ENCODE measurements at regions not wholly inside any gene's neighbourhood (a gene's known extent, or its start where the extent isn't known, plus 50 kb on each side); places are given as distances from the start of the nearest gene placed in this dataset.
A peak's percentile ranks its signal among the peaks of the same experiment; 100 is the strongest.
"Not testable (repeated sequence)": the region's sequence is repeated elsewhere in the genome, so short reads cannot be mapped to it uniquely, and the experiment has no call there.

DNA sequence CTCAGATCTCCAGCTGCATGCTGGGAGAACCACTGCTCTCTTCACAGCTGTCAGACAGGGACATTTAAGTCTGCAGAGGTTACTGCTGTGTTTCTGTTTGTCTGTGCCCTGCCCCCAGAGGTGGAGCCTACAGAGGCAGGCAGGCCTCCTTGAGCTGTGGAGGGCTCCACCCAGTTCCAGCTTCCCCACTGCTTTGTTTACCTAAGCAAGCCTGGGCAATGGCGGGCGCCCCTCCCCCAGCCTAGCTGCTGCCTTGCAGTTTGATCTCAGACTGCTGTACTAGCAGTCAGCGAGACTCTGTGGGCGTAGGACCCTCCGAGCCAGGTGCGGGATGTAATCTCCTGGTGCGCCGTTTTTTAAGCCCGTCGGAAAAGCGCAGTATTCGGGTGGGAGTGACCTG lies 903.0 kb downstream of the PLOD2 start:
- not testable (repeated sequence) for DNase-seq (ENCODE audit: low read depth, low spot score)

DNA sequence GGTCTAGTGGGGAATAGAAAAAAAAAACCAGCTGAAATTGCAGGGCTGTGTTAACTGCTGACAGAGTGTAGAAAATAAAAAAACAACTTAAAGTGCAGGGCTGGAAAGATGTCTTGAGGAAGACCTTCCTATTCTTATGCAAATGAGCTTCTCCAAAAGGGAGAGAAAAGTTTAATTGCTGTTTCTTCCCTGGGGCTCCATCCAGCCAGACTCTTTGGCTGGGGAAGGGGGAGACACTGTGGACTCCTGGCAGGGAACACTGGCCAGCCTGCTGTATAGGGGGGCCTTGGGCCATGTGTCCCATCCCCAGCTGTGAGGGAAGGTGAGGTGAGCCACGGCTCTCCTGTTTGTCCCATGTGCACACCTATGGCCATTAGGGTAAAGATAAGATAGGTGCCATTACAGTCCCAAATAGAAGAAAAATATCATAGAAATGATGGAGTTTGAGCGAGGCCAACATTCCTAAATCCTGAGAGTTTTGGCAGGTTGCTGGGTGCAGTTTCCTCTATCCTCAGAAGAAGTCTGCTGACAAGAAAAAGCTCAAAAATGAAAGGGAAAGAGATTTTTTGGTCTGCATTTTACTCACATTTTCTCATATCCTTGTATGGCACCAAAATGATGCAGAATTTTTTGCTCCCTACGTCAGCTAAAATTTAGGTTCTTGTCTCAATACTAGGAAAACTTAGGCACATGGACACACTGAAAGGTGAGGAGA lies 901.7 kb downstream of the PLOD2 start:
- DNase-seq (ENCODE audit: low read depth, low spot score): no peak

- DNase-seq (ENCODE audit: low read depth, low spot score): not testable (repeated sequence)
Observed at GRCh38 chr3:145263458-145263857, 897.5 kb downstream of the PLOD2 start.

DNA sequence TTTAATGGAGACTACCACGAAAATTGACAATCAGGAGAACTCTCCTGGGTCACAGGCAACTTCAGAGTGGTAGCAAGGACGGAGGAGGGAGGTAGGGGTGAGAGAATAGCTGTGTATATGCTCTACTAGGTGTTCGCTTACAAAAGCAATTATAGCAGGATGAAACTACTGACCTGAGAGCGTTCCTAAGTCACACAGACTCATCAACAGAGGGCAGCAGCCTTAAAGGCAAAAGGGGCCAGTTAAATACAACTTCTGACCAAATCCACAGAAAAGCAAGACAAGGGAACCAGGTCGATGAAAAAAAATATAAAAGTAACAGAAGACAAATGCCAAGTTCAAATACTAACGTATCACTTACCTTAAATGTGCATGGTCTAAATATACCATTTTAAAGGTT lies 894.6 kb downstream of the PLOD2 start:
- no peak for DNase-seq (ENCODE audit: low read depth, low spot score)

GRCh38 chr3:145269106-145269505 lies 891.9 kb downstream of the PLOD2 start:
- DNase-seq (ENCODE audit: low read depth, low spot score): no peak

DNA sequence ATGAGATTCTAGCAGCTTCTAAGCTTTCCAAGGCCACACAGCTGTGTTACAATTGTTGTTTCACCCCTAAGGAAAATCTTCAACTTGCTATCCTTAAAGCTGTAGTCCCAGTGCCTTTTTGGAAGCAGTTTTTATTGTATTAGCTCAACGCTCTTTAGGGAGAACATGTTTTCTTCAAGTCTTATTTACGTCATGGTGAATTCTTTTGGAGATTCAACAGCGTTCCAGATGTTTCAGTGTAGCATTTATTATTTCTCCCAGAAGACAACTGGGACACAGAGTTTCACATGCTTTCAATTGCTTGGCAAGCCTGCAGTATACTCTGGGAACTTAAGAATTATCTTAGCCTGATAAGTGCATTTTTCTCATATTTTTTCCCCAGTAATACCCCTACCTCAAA lies 888.3 kb downstream of the PLOD2 start:
- DNase-seq (ENCODE audit: low read depth, low spot score): no peak

DNA sequence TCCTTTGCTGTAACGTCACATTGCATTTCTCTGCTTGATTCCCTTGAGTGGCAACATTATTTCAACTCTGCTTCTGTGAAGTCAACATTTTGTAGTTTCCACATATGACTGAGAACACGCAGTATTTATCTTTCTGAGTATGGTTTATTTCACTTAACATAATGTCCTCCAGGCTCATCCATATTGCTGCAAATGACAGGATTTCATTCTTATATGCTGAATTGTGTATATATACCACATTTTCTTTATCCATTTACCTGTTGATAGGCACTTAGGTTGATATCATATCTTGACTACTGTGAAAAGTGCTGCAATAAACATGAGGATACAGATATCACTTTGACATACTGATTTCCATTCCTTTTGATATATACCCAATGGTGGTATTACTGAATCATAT lies 878.5 kb downstream of the PLOD2 start:
- no peak for DNase-seq (ENCODE audit: low read depth, low spot score)

GRCh38 chr3:145286937-145287336 lies 874.0 kb downstream of the PLOD2 start:
- DNase-seq (ENCODE audit: low read depth, low spot score): no peak

- DNase-seq (ENCODE audit: low read depth, low spot score): no peak
Observed at GRCh38 chr3:145290010-145290409, 871.0 kb downstream of the PLOD2 start.

DNA sequence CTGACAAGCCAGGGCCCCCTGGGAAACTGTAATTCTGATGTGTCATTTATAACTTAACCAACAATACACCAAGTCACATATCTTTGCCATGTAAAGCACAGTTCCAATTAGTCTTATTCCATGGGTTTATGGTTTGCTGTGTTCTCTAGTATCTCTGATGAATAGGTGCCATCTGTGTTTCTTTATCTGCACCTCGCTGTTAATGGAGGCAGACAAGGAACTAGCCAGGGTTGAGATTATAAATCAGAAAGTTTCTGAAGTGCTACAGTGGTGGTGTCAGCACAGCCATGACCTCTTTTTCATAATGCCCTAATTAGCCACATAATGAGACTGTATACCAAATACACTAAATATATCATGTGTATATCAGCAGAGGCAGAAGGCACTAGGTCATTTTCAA lies 866.4 kb downstream of the PLOD2 start:
- no peak for DNase-seq (ENCODE audit: low read depth, low spot score)

GRCh38 chr3:145307272-145307671 lies 853.7 kb downstream of the PLOD2 start:
- DNase-seq (ENCODE audit: low read depth, low spot score): no peak

DNA sequence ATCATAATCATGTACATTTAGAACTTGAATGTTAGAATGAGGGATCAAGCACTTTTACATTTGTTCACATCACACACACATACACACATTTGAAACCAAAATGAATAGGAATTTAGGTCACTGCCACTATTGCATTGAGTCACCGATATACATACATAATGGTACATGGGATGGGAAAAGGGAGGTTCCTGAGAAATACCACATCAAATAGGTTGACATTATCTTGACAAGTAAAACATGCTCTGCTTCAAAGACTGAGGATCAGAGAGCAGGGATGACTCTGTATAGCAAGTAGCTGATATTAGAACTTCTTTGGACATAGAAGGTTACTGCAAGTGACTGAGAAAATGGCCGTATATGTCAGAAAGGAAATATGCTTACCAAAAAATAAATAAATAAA lies 847.2 kb downstream of the PLOD2 start:
- DNase-seq (ENCODE audit: low read depth, low spot score): no peak

GRCh38 chr3:145316253-145316652 lies 844.7 kb downstream of the PLOD2 start:
- not testable (repeated sequence) for DNase-seq (ENCODE audit: low read depth, low spot score)

- no peak for DNase-seq (ENCODE audit: low read depth, low spot score)
Observed at GRCh38 chr3:145326666-145327065, 834.3 kb downstream of the PLOD2 start.

GRCh38 chr3:145333427-145333826 lies 827.6 kb downstream of the PLOD2 start:
- not testable (repeated sequence) for DNase-seq (ENCODE audit: low read depth, low spot score)

DNA sequence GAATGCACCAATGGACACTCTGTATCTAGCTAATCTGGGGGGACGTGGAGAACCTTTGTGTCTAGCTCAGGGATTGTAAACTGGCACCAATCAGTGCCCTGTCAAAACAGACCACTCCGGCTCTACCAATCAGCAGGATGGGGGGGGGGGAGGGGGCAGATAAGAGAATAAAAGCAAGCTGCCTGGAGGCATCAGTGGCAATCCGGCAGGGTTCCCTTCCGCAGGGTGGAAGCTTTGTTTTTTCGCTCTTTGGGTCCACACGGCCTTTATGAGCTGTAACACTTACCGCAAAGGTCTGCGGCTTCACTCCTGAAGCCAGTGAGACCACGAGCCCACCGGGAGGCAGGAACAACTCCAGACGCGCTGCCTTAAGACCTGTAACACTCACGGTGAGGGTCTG lies 827.1 kb downstream of the PLOD2 start:
- no peak for DNase-seq (ENCODE audit: low read depth, low spot score)

GRCh38 chr3:145355206-145355605 lies 805.8 kb downstream of the PLOD2 start:
- DNase-seq (ENCODE audit: low read depth, low spot score): peak; percentile 1

DNA sequence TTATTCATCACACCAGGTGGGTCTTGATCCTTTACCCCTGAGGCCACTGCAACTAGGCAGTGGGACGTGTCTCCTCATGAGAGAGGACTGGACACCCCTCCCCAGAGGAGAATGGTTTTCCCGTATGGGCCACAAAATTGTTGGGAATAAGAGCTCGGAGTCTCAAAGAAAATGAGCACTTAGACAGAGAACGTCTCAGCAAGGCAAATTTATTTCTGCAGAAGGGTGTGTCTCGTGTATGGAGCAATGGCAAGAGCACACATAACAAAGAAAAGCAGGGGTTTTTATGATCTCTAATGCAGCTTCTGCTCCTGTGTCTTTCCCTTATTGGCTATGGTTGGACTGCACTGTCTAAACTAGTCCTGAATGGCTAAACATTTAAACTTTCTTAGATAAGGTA lies 803.5 kb downstream of the PLOD2 start:
- no peak for DNase-seq (ENCODE audit: low read depth, low spot score)

DNA sequence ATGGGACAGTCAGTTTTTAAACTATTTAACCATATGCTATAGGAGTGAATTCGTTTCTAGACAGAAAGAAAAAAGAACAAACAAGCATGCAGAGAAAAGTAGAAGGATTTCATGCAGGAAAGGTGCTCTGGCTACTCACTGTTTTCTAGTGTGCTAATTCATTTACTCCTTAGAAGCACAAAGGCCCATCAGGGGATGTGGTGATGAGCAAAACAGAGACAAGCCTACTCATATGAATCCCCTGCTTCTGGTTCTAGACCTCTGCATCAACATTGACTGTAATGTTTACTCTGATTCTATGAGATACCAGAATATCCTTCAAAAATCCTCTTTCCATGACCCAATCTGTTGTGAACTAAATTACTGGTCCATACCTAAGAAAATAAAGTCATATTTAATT lies 801.9 kb downstream of the PLOD2 start:
- no peak for DNase-seq (ENCODE audit: low read depth, low spot score)

DNA sequence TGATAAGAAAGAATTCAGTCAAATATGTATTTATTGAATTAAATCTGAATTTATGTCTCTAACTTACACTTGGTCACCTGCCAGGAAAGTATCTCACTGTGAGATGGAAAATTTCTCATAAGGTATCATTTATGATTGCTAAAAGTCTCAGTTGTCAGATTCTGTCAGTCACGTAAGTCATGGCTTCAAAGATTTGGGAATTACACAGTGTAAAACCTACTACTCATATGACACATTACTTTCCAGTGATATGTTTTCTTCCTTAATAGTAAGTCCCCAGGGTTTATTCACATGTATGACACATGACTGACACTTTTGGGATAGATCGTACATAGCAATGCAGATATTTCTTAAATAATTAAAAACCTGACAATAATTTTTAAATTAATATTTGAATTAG lies 792.2 kb downstream of the PLOD2 start:
- no peak for DNase-seq (ENCODE audit: low read depth, low spot score)

- no peak for DNase-seq (ENCODE audit: low read depth, low spot score)
Observed at GRCh38 chr3:145370870-145371269, 790.1 kb downstream of the PLOD2 start.

DNA sequence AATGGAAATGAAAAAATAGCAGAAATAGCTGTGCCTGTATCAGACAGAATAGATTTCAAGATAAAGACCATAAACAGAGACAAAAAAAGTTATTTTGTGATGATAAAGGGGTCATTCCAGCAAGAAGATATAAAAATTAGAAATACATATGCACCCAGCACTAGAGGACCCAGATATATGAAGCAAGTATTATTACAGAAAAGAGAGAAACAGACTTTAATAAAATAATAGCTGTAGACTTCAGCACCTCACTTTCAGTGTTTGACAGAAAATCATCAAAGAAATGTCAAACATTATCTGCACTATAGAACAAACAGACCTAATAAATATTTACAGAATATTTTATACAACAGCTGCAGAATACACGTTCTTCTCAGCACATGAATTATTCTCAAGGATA lies 783.7 kb downstream of the PLOD2 start:
- no peak for DNase-seq (ENCODE audit: low read depth, low spot score)

GRCh38 chr3:145383416-145383815 lies 777.6 kb downstream of the PLOD2 start:
- DNase-seq (ENCODE audit: low read depth, low spot score): no peak

GRCh38 chr3:145384307-145384706 lies 776.7 kb downstream of the PLOD2 start:
- DNase-seq (ENCODE audit: low read depth, low spot score): no peak
